ENCODE measurements at regions not wholly inside any gene's neighbourhood (a gene's known extent, or its start where the extent isn't known, plus 50 kb on each side); places are given as distances from the start of the nearest gene placed in this dataset.
"Not testable (repeated sequence)": the region's sequence is repeated elsewhere in the genome, so short reads cannot be mapped to it uniquely, and the experiment has no call there.

DNA sequence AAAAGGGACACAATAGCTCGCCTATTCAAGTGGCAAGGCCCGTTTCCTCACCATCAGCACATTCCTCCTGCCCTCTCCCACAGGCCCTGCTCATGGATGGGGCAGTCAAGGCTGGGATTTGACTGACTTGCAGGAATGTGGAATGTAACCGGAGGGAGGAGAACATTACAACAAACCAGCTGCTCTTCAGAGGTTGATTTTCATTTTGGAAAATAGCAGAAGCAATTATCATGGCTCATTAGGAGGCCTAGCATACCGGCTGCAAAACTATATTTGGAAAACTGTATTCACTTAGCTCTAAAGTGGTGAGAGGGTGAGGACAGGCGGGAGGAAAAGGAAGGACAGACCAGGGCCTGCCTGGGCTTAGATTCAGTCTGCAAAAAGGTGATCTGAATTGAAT is 283.7 kb downstream of the CD83 start:
- DNase-seq (ENCODE audit: low read depth) = no peak
- H3K4me3 ChIP-seq (ENCODE audit: low read depth, low read length) = no peak overlapping the region
- TF ChIP-seq, protein P1, sequence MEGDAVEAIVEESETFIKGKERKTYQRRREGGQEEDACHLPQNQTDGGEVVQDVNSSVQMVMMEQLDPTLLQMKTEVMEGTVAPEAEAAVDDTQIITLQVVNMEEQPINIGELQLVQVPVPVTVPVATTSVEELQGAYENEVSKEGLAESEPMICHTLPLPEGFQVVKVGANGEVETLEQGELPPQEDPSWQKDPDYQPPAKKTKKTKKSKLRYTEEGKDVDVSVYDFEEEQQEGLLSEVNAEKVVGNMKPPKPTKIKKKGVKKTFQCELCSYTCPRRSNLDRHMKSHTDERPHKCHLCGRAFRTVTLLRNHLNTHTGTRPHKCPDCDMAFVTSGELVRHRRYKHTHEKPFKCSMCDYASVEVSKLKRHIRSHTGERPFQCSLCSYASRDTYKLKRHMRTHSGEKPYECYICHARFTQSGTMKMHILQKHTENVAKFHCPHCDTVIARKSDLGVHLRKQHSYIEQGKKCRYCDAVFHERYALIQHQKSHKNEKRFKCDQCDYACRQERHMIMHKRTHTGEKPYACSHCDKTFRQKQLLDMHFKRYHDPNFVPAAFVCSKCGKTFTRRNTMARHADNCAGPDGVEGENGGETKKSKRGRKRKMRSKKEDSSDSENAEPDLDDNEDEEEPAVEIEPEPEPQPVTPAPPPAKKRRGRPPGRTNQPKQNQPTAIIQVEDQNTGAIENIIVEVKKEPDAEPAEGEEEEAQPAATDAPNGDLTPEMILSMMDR (conservative IDR thresholded peaks at IDR 0.05; ENCODE audit: low read depth, low read length) = no peak

DNA sequence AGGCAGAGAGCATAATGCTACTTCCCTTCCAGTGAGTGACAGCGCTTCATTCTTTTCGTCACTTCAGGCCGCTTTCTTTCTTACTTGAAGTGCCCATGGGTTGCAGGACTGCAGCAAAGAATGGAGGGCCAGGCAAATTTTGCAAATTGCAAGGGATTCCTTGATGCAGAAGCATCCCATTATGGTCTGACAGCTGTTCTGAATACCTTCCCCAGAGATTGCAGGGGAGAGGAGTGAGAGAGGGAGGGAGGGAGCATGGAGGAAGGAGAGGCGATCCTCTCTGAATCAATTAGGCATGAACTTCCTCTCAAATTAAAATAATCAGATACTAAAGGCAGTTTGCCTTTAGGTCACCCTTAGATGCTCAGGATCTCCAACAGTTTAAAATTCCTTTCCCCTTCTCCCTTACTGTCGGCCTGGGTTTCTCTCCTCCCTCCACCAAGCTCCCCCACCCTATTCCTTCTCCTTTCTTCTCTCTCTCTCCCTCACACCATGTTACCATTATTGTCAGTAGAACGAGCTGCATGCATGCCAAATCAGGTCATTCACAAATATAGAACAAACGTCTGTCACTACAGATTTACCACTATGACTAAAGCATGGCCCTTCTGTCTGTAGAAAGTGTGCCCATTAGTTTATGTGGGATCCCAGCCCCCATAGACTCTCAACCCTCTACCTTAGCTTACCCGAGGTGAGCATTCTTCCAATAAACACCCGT is 289.2 kb downstream of the CD83 start:
- DNase-seq (ENCODE audit: low read depth) = no peak
- TF ChIP-seq, protein P1 (conservative IDR thresholded peaks at IDR 0.05; ENCODE audit: low read depth, low read length) = no peak
- no peak overlapping the region for H3K4me3 ChIP-seq (ENCODE audit: low read depth, low read length)

DNA sequence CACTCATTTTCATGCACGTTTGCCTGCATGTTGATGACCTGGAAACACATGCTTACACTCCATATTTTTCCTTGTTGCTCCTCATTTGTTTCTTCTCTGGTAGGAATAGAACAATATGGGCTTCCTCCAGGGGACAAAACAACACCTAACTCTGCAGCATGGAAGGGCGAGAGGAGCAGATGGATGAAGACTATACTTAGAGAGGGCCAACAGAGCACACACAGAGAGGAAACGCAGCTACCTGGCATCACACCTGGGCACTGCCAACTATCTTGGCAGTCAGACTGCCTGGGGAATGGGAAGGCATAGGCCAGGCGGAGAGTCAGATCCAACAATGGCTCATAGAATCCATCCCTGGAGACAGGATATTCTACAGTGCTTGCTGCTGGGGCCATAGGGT is 290.9 kb downstream of the CD83 start:
- DNase-seq (ENCODE audit: low read depth) = no peak
- TF ChIP-seq, protein P1 (conservative IDR thresholded peaks at IDR 0.05; ENCODE audit: low read depth, low read length) = no peak

DNA sequence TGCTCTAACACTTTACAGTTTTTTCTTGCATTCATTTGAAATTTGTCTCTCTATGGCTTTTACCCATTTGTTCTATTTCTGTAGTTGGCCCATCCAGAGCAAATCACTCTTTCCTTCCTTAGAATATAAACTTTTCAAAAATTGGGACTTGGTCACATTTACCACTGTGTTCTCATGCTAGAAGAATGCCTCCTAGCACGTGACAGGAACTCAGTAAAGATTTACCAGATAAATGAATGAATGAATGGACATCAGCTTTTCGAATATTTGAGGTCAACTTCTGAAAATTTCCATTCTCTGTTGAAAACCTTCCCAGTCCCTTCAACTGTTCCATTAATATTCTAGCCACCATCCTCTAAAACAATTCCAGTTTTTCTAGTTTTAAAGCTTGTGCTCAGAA is 294.5 kb downstream of the CD83 start:
- DNase-seq (ENCODE audit: low read depth) = no peak
- TF ChIP-seq, protein P1 (conservative IDR thresholded peaks at IDR 0.05; ENCODE audit: low read depth, low read length) = no peak
- H3K4me3 ChIP-seq (ENCODE audit: low read depth, low read length) = no peak overlapping the region

More for the DNA sequence above, 290.9 kb downstream of the CD83 start:
- H3K4me3 ChIP-seq (ENCODE audit: low read depth, low read length) = no peak overlapping the region

DNA sequence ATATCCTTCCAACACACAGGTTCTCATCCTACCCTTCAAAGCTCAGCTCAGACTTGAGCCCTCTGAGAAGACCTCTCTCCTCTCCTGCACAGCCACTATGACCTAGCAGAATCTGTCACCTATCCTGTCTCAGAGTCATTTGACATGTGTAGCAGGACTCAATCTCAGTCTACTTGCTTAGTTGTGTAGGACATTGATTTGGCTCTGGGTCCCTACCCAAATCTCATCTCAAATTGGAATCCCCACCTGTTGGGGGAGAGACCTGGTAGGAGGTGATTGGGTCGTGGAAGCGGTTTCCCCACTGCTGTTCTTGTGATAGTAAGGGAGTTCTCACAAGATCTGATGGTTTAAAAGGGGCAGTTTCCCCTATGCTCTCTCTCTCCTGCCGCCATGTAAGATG is 297.9 kb downstream of the CD83 start:
- DNase-seq (ENCODE audit: low read depth) = no peak
- TF ChIP-seq, protein P1 (conservative IDR thresholded peaks at IDR 0.05; ENCODE audit: low read depth, low read length) = no peak
- H3K4me3 ChIP-seq (ENCODE audit: low read depth, low read length) = no peak overlapping the region

DNA sequence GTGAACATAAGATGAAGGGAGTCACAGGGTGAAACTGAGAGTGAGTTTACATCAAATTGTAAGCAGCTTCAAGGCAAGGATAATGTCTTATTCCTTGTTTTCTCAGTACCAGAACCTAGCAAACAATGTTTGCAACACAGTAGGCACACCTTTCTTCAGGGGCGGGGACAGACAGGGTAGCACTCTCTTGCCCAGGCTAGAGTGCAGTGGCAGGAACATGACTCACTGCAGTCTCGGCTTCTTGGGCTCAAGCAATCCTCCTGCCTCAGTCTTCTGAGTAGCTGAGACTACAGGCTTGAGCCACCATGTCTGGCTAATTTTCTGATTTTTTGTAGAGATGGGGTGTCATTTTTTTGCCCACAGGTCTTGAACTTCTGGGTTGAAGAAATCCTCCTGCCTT is 299.8 kb downstream of the CD83 start:
- TF ChIP-seq, protein P1 (conservative IDR thresholded peaks at IDR 0.05; ENCODE audit: low read depth, low read length) = no peak
- DNase-seq (ENCODE audit: low read depth) = no peak
- H3K4me3 ChIP-seq (ENCODE audit: low read depth, low read length) = no peak overlapping the region

DNA sequence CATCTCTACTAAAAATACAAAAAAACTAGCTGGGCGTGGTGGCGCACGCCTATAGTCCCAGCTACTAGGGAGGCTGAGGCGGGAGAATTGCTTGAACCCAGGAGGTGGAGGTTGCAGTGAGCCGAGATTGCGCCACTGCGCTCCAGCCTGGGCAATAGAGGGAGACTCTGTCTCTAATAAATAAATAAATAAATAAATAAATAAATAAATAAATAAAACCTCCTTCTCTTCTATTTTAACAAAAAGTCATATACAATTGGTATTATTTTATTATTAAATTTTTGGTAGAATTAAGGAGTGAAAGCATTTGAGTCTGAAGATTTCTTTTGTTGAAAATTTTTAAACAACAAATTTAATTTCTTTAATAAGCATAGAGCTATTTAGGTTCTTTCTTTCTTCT is 301.7 kb downstream of the CD83 start:
- not testable (repeated sequence) for DNase-seq (ENCODE audit: low read depth)

More for the DNA sequence above, 301.7 kb downstream of the CD83 start:
- H3K4me3 ChIP-seq (ENCODE audit: low read depth, low read length) = not testable (repeated sequence)

Data from epithelial cell of proximal tubule (primary cell).